GM18499 (cell line): ENCODE measurements at regions not wholly inside any gene's neighbourhood (a gene's known extent, or its start where the extent isn't known, plus 50 kb on each side); places are given as distances from the start of the nearest gene placed in this dataset.
A peak's percentile ranks its signal among the peaks of the same experiment; 100 is the strongest.
"Not testable (repeated sequence)": the region's sequence is repeated elsewhere in the genome, so short reads cannot be mapped to it uniquely, and the experiment has no call there.

Experiments
- ATAC-seq: cut with Tn5 transposase; IDR thresholded peaks from one replicate; pipeline ENCODE4 v1.9.1; 2021; ENCODE audit warnings: moderate number of reproducible peaks; ENCODE audit not compliant: insufficient read depth, unreplicated experiment

- ATAC-seq: no peak
These were observed 180.6 kb downstream of the DEPDC1B start for GRCh38 chr5:60519372-60519771.

GRCh38 chr5:60517850-60518249 lies 182.1 kb downstream of the DEPDC1B start:
- ATAC-seq: no peak

GRCh38 chr5:60517094-60517694 lies 182.8 kb downstream of the DEPDC1B start:
- ATAC-seq: no peak

- no peak for ATAC-seq
These were observed 183.3 kb downstream of the DEPDC1B start for GRCh38 chr5:60516688-60517087.

GRCh38 chr5:60514152-60514551 lies 185.8 kb downstream of the DEPDC1B start:
- ATAC-seq: peak; percentile 46

- no peak for ATAC-seq
These were observed 187.8 kb downstream of the DEPDC1B start for GRCh38 chr5:60512117-60512516.

- no peak for ATAC-seq
These were observed 189.3 kb downstream of the DEPDC1B start for GRCh38 chr5:60510663-60511062.

GRCh38 chr5:60510049-60510448 lies 189.9 kb downstream of the DEPDC1B start:
- no peak for ATAC-seq

- ATAC-seq: no peak
These were observed 190.4 kb downstream of the DEPDC1B start for GRCh38 chr5:60509519-60509918.

- no peak for ATAC-seq
These were observed 192.3 kb downstream of the DEPDC1B start for GRCh38 chr5:60507687-60508086.

GRCh38 chr5:60505373-60506171 lies 194.4 kb downstream of the DEPDC1B start:
- ATAC-seq: no peak

GRCh38 chr5:60504342-60504741 lies 195.6 kb downstream of the DEPDC1B start:
- ATAC-seq: peak; percentile 64

- peak; percentile 89 for ATAC-seq
These were observed 196.2 kb downstream of the DEPDC1B start for GRCh38 chr5:60503771-60504170.

GRCh38 chr5:60497706-60498500 lies 202.1 kb downstream of the DEPDC1B start:
- ATAC-seq: no peak

- no peak for ATAC-seq
These were observed 204.1 kb downstream of the DEPDC1B start for GRCh38 chr5:60495644-60496520.

GRCh38 chr5:60494635-60495034 lies 205.3 kb downstream of the DEPDC1B start:
- peak; percentile 68 for ATAC-seq

GRCh38 chr5:60494144-60494543 lies 205.8 kb downstream of the DEPDC1B start:
- ATAC-seq: no peak

GRCh38 chr5:60493372-60493771 lies 206.6 kb downstream of the DEPDC1B start:
- no peak for ATAC-seq

GRCh38 chr5:60492958-60493357 lies 207.0 kb downstream of the DEPDC1B start:
- ATAC-seq: no peak

GRCh38 chr5:60492358-60492757 lies 207.6 kb downstream of the DEPDC1B start:
- ATAC-seq: not testable (repeated sequence)
